ENCODE measurements at regions not wholly inside any gene's neighbourhood (a gene's known extent, or its start where the extent isn't known, plus 50 kb on each side); places are given as distances from the start of the nearest gene placed in this dataset.
A peak's percentile ranks its signal among the peaks of the same experiment; 100 is the strongest.

GRCh38 chr12:43113135-43113534 lies 438.9 kb downstream of the ADAMTS20 start:
- Mint-ChIP-seq H3K4me3 (no peak overlapping the region), H3K27ac (no peak overlapping the region), H3K9me3 (peaks cover 2 to 16% (median 4%) of the 10 kb centered on the region in 5 donors), H3K4me1 (no peaks in the 10 kb centered on the region), H3K36me3 (no peaks in the 10 kb centered on the region), H3K27me3 (peaks cover 0 to 2% of the 10 kb centered on the region in 2 donors)
- H3K9me3 ChIP-seq (ENCODE audit: low read length) = no peaks in the 10 kb centered on the region
- no peaks in the 10 kb centered on the region for H3K36me3 ChIP-seq (ENCODE audit: insufficient read depth, low read length)
- no peak for DNase-seq
- H3K27ac ChIP-seq (ENCODE audit: low read depth, low read length) = no peak overlapping the region
- no peak overlapping the region for H3K4me3 ChIP-seq (ENCODE audit: low read length)
- POLR2A ChIA-PET = no interaction called here
- CTCF ChIA-PET = no interaction called here
- H3K4me1 ChIP-seq (ENCODE audit: insufficient read depth, low read length) = no peaks in the 10 kb centered on the region
- H3K27me3 ChIP-seq (ENCODE audit: insufficient read depth, low read length, poor library complexity, severe bottlenecking) = no peaks in the 10 kb centered on the region

GRCh38 chr12:43112101-43112920 lies 439.7 kb downstream of the ADAMTS20 start:
- Mint-ChIP-seq H3K27me3 (peaks cover 0 to 2% of the 10 kb centered on the region in 2 donors), H3K27ac (no peak overlapping the region), H3K9me3 (peaks cover 2 to 16% (median 4%) of the 10 kb centered on the region in 5 donors), H3K4me1 (no peaks in the 10 kb centered on the region), H3K36me3 (no peaks in the 10 kb centered on the region), H3K4me3 (no peak overlapping the region)
- POLR2A ChIA-PET = no interaction called here
- CTCF ChIA-PET = no interaction called here
- Histone ChIP-seq H3K4me3 (ENCODE audit: low read length) (no peak overlapping the region), H3K9me3 (ENCODE audit: low read length) (no peaks in the 10 kb centered on the region), H3K27me3 (ENCODE audit: insufficient read depth, low read length, poor library complexity, severe bottlenecking) (no peaks in the 10 kb centered on the region), H3K36me3 (ENCODE audit: insufficient read depth, low read length) (no peaks in the 10 kb centered on the region), H3K4me1 (ENCODE audit: insufficient read depth, low read length) (no peaks in the 10 kb centered on the region), H3K27ac (ENCODE audit: low read depth, low read length) (no peak overlapping the region)
- DNase-seq = no peak

- Histone ChIP-seq H3K4me3 (ENCODE audit: low read length) (no peak overlapping the region), H3K27me3 (ENCODE audit: insufficient read depth, low read length, poor library complexity, severe bottlenecking) (no peaks in the 10 kb centered on the region), H3K27ac (ENCODE audit: low read depth, low read length) (no peak overlapping the region), H3K36me3 (ENCODE audit: insufficient read depth, low read length) (no peaks in the 10 kb centered on the region), H3K9me3 (ENCODE audit: low read length) (no peaks in the 10 kb centered on the region), H3K4me1 (ENCODE audit: insufficient read depth, low read length) (no peaks in the 10 kb centered on the region)
- Mint-ChIP-seq H3K27me3 (peaks cover 0 to 2% of the 10 kb centered on the region in 2 donors), H3K9me3 (peaks cover 2 to 16% (median 4%) of the 10 kb centered on the region in 5 donors), H3K36me3 (no peaks in the 10 kb centered on the region), H3K4me3 (no peak overlapping the region), H3K4me1 (no peaks in the 10 kb centered on the region), H3K27ac (no peak overlapping the region)
- ChIA-PET POLR2A (no interaction called here), CTCF (no interaction called here)
- no peak for DNase-seq
Observed at GRCh38 chr12:43111608-43112007, 440.4 kb downstream of the ADAMTS20 start.

GRCh38 chr12:43109631-43110345 lies 442.2 kb downstream of the ADAMTS20 start:
- no peaks in the 10 kb centered on the region for H3K36me3 ChIP-seq (ENCODE audit: insufficient read depth, low read length)
- Mint-ChIP-seq H3K4me3 (no peak overlapping the region), H3K27me3 (peaks cover 0 to 2% of the 10 kb centered on the region in 2 donors), H3K4me1 (no peaks in the 10 kb centered on the region), H3K9me3 (peaks cover 2 to 16% (median 6%) of the 10 kb centered on the region in 5 donors), H3K36me3 (no peaks in the 10 kb centered on the region), H3K27ac (peak overlapping the region in 1 of 8 donors; percentile 51)
- H3K27me3 ChIP-seq (ENCODE audit: insufficient read depth, low read length, poor library complexity, severe bottlenecking) = no peaks in the 10 kb centered on the region
- no peaks in the 10 kb centered on the region for H3K9me3 ChIP-seq (ENCODE audit: low read length)
- no peaks in the 10 kb centered on the region for H3K4me1 ChIP-seq (ENCODE audit: insufficient read depth, low read length)
- POLR2A ChIA-PET = no interaction called here
- no peak for DNase-seq
- CTCF ChIA-PET = no interaction called here
- H3K4me3 ChIP-seq (ENCODE audit: low read length) = no peak overlapping the region
- no peak overlapping the region for H3K27ac ChIP-seq (ENCODE audit: low read depth, low read length)

GRCh38 chr12:43108656-43109055 lies 443.3 kb downstream of the ADAMTS20 start:
- H3K36me3 Mint-ChIP-seq = no peaks in the 10 kb centered on the region
- H3K4me1 Mint-ChIP-seq = no peaks in the 10 kb centered on the region
- H3K4me3 Mint-ChIP-seq = no peak overlapping the region
- Histone ChIP-seq H3K4me3 (ENCODE audit: low read length) (no peak overlapping the region), H3K27ac (ENCODE audit: low read depth, low read length) (no peak overlapping the region), H3K4me1 (ENCODE audit: insufficient read depth, low read length) (no peaks in the 10 kb centered on the region), H3K9me3 (ENCODE audit: low read length) (no peaks in the 10 kb centered on the region), H3K27me3 (ENCODE audit: insufficient read depth, low read length, poor library complexity, severe bottlenecking) (no peaks in the 10 kb centered on the region), H3K36me3 (ENCODE audit: insufficient read depth, low read length) (no peaks in the 10 kb centered on the region)
- POLR2A ChIA-PET = no interaction called here
- H3K27ac Mint-ChIP-seq = no peak overlapping the region
- peaks cover 0 to 2% of the 10 kb centered on the region in 2 donors for H3K27me3 Mint-ChIP-seq
- no peak for DNase-seq
- H3K9me3 Mint-ChIP-seq = peaks cover 0 to 16% (median 6%) of the 10 kb centered on the region in 5 donors
- CTCF ChIA-PET = no interaction called here

- Mint-ChIP-seq H3K36me3 (no peaks in the 10 kb centered on the region), H3K4me1 (no peaks in the 10 kb centered on the region), H3K9me3 (peaks cover 0 to 16% (median 7%) of the 10 kb centered on the region in 5 donors), H3K27me3 (peaks cover 0 to 2% of the 10 kb centered on the region in 2 donors), H3K27ac (no peak overlapping the region), H3K4me3 (no peak overlapping the region)
- no peak overlapping the region for H3K27ac ChIP-seq (ENCODE audit: low read depth, low read length)
- H3K9me3 ChIP-seq (ENCODE audit: low read length) = no peaks in the 10 kb centered on the region
- H3K4me1 ChIP-seq (ENCODE audit: insufficient read depth, low read length) = no peaks in the 10 kb centered on the region
- DNase-seq = no peak
- ChIA-PET POLR2A (no interaction called here), CTCF (no interaction called here)
- no peaks in the 10 kb centered on the region for H3K27me3 ChIP-seq (ENCODE audit: insufficient read depth, low read length, poor library complexity, severe bottlenecking)
- H3K4me3 ChIP-seq (ENCODE audit: low read length) = no peak overlapping the region
- H3K36me3 ChIP-seq (ENCODE audit: insufficient read depth, low read length) = no peaks in the 10 kb centered on the region
Observed at GRCh38 chr12:43107026-43107775, 444.8 kb downstream of the ADAMTS20 start.

GRCh38 chr12:43106355-43106754 lies 445.6 kb downstream of the ADAMTS20 start:
- ChIA-PET POLR2A (no interaction called here), CTCF (no interaction called here)
- peaks cover 0 to 2% of the 10 kb centered on the region in 2 donors for H3K27me3 Mint-ChIP-seq
- H3K9me3 ChIP-seq (ENCODE audit: low read length) = no peaks in the 10 kb centered on the region
- no peaks in the 10 kb centered on the region for H3K36me3 Mint-ChIP-seq
- H3K9me3 Mint-ChIP-seq = peaks cover 0 to 9% (median 2%) of the 10 kb centered on the region in 5 donors
- no peaks in the 10 kb centered on the region for H3K4me1 ChIP-seq (ENCODE audit: insufficient read depth, low read length)
- H3K4me3 ChIP-seq (ENCODE audit: low read length) = no peak overlapping the region
- DNase-seq = no peak
- no peak overlapping the region for H3K4me3 Mint-ChIP-seq
- H3K27ac Mint-ChIP-seq = no peak overlapping the region
- H3K4me1 Mint-ChIP-seq = no peaks in the 10 kb centered on the region
- no peak overlapping the region for H3K27ac ChIP-seq (ENCODE audit: low read depth, low read length)
- H3K27me3 ChIP-seq (ENCODE audit: insufficient read depth, low read length, poor library complexity, severe bottlenecking) = no peaks in the 10 kb centered on the region
- no peaks in the 10 kb centered on the region for H3K36me3 ChIP-seq (ENCODE audit: insufficient read depth, low read length)

GRCh38 chr12:43105426-43105981 lies 446.5 kb downstream of the ADAMTS20 start:
- H3K4me1 ChIP-seq (ENCODE audit: insufficient read depth, low read length) = no peaks in the 10 kb centered on the region
- H3K27ac ChIP-seq (ENCODE audit: low read depth, low read length) = no peak overlapping the region
- Mint-ChIP-seq H3K4me1 (no peaks in the 10 kb centered on the region), H3K36me3 (no peaks in the 10 kb centered on the region), H3K27me3 (peaks cover 0 to 2% of the 10 kb centered on the region in 2 donors), H3K27ac (no peak overlapping the region), H3K9me3 (peaks cover 0 to 9% (median 4%) of the 10 kb centered on the region in 5 donors), H3K4me3 (no peak overlapping the region)
- DNase-seq = no peak
- CTCF ChIA-PET = no interaction called here
- POLR2A ChIA-PET = no interaction called here
- no peaks in the 10 kb centered on the region for H3K9me3 ChIP-seq (ENCODE audit: low read length)
- no peak overlapping the region for H3K4me3 ChIP-seq (ENCODE audit: low read length)
- H3K36me3 ChIP-seq (ENCODE audit: insufficient read depth, low read length) = no peaks in the 10 kb centered on the region
- no peaks in the 10 kb centered on the region for H3K27me3 ChIP-seq (ENCODE audit: insufficient read depth, low read length, poor library complexity, severe bottlenecking)
